Activated naive CD4-positive, alpha-beta T cell treated with anti-CD3 and anti-CD28 coated beads, Interleukin-2, amount 50 U/mL, for 72 hours (primary cell): ENCODE measurements at regions not wholly inside any gene's neighbourhood (a gene's known extent, or its start where the extent isn't known, plus 50 kb on each side); places are given as distances from the start of the nearest gene placed in this dataset.
A peak's percentile ranks its signal among the peaks of the same experiment; 100 is the strongest.
"Not testable (repeated sequence)": the region's sequence is repeated elsewhere in the genome, so short reads cannot be mapped to it uniquely, and the experiment has no call there.

Experiments used
- ATAC-seq, 2 donors: fragments of 150-1000 bp; cut with Tn5 transposase; 2 replicates each; pipeline ENCODE4 v1.10.0; 2021; ENCODE audit warnings: mild to moderate bottlenecking in 2 of 2, moderate library complexity in 2 of 2
- DNase-seq, 2 donors: peaks; one replicate each; pipeline ENCODE4 v3.0.0; 2021 to 2022; ENCODE audit warnings: low spot score in 2 of 2
- H3K27ac Mint-ChIP-seq, 2 donors: one replicate each; pipeline ENCODE4 v1.8.0; 2022; ENCODE audit warnings: mild to moderate bottlenecking in 2 of 2, mixed read lengths in 2 of 2
- H3K36me3 Mint-ChIP-seq, 2 donors: one replicate each; pipeline ENCODE4 v1.8.0; 2022; ENCODE audit warnings: mixed read lengths in 2 of 2
- H3K9me3 Mint-ChIP-seq, 2 donors: one replicate each; pipeline ENCODE4 v1.8.0; 2022; ENCODE audit warnings: mixed read lengths in 2 of 2

- not testable (repeated sequence) for ATAC-seq, H3K36me3 Mint-ChIP-seq, H3K27ac Mint-ChIP-seq, H3K9me3 Mint-ChIP-seq
- DNase-seq, result peak in 1 of 2 donors; percentile 33
These were observed 193.3 kb downstream of the NPIPB11 start for GRCh38 chr16:29213251-29213650.

GRCh38 chr16:29212084-29213027, 194.2 kb downstream of the NPIPB11 start:
- ATAC-seq, H3K36me3 Mint-ChIP-seq, H3K27ac Mint-ChIP-seq, H3K9me3 Mint-ChIP-seq: not testable (repeated sequence)
- DNase-seq, result peak in 1 of 2 donors; percentile 18

GRCh38 chr16:29211456-29211855, 195.1 kb downstream of the NPIPB11 start:
- H3K27ac Mint-ChIP-seq, result peak overlapping the region in 1 of 2 donors; percentile 33
- not testable (repeated sequence) for H3K36me3 Mint-ChIP-seq, H3K9me3 Mint-ChIP-seq, ATAC-seq
- DNase-seq, result peak in 1 of 2 donors; percentile 9

GRCh38 chr16:29210299-29211150, 196.0 kb downstream of the NPIPB11 start:
- ATAC-seq, H3K9me3 Mint-ChIP-seq, H3K36me3 Mint-ChIP-seq, H3K27ac Mint-ChIP-seq: not testable (repeated sequence)
- peak in 1 of 2 donors; percentile 16 for DNase-seq

GRCh38 chr16:29206120-29206519, 200.4 kb downstream of the NPIPB11 start:
- DNase-seq, H3K36me3 Mint-ChIP-seq, H3K27ac Mint-ChIP-seq, H3K9me3 Mint-ChIP-seq, ATAC-seq: not testable (repeated sequence)

- H3K9me3 Mint-ChIP-seq, H3K27ac Mint-ChIP-seq, DNase-seq, H3K36me3 Mint-ChIP-seq, ATAC-seq: not testable (repeated sequence)
These were observed 201.4 kb downstream of the NPIPB11 start for GRCh38 chr16:29205151-29205550.

GRCh38 chr16:29204806-29205135, 201.7 kb downstream of the NPIPB11 start:
- Mint-ChIP-seq H3K27ac (no peak overlapping the region), H3K36me3 (peaks cover 8 to 9% of the 10 kb centered on the region in 2 donors), H3K9me3 (peaks cover 5 to 7% of the 10 kb centered on the region in 2 donors)
- DNase-seq, result no peak
- ATAC-seq, result no peak

- not testable (repeated sequence) for H3K9me3 Mint-ChIP-seq, H3K36me3 Mint-ChIP-seq, H3K27ac Mint-ChIP-seq
- DNase-seq (peak in 1 of 2 donors; percentile 2), ATAC-seq (peak in 1 of 2 donors; percentile 61)
These were observed 202.3 kb downstream of the NPIPB11 start for GRCh38 chr16:29203933-29204805.

GRCh38 chr16:29203046-29203932, 203.2 kb downstream of the NPIPB11 start:
- H3K36me3 Mint-ChIP-seq, ATAC-seq: not testable (repeated sequence)
- peak overlapping the region in 1 of 2 donors; percentile 88 for H3K27ac Mint-ChIP-seq

GRCh38 chr16:29202642-29203041, 203.9 kb downstream of the NPIPB11 start:
- not testable (repeated sequence) for H3K36me3 Mint-ChIP-seq, DNase-seq, H3K9me3 Mint-ChIP-seq, ATAC-seq
- peak overlapping the region in 1 of 2 donors; percentile 88 for H3K27ac Mint-ChIP-seq

More at GRCh38 chr16:29203046-29203932, 203.2 kb downstream of the NPIPB11 start:
- not testable (repeated sequence) for H3K9me3 Mint-ChIP-seq
- DNase-seq, result peak in 1 of 2 donors; percentile 40

GRCh38 chr16:29202025-29202632, 204.4 kb downstream of the NPIPB11 start:
- H3K27ac Mint-ChIP-seq, H3K36me3 Mint-ChIP-seq, ATAC-seq: not testable (repeated sequence)
- peaks cover 5 to 13% of the 10 kb centered on the region in 2 donors for H3K9me3 Mint-ChIP-seq
- DNase-seq, result peak in 1 of 2 donors; percentile 34

GRCh38 chr16:29201296-29202024, 205.1 kb downstream of the NPIPB11 start:
- not testable (repeated sequence) for H3K36me3 Mint-ChIP-seq, ATAC-seq, H3K27ac Mint-ChIP-seq
- H3K9me3 Mint-ChIP-seq, result peaks cover 5 to 16% of the 10 kb centered on the region in 2 donors
- DNase-seq, result peak in 1 of 2 donors; percentile 37

- DNase-seq, H3K27ac Mint-ChIP-seq, H3K36me3 Mint-ChIP-seq, ATAC-seq: not testable (repeated sequence)
- H3K9me3 Mint-ChIP-seq, result peaks cover under 1 to 12% of the 10 kb centered on the region in 2 donors
These were observed 205.8 kb downstream of the NPIPB11 start for GRCh38 chr16:29200681-29201080.

- H3K36me3 Mint-ChIP-seq, H3K9me3 Mint-ChIP-seq, H3K27ac Mint-ChIP-seq, ATAC-seq: not testable (repeated sequence)
- DNase-seq, result peak in 1 of 2 donors; percentile 11
These were observed 206.3 kb downstream of the NPIPB11 start for GRCh38 chr16:29200135-29200601.
